ENCODE measurements at regions not wholly inside any gene's neighbourhood (a gene's known extent, or its start where the extent isn't known, plus 50 kb on each side); places are given as distances from the start of the nearest gene placed in this dataset.

GRCh38 chr10:28874210-28874609 is 196.9 kb downstream of the BAMBI start:
- no peaks in the 10 kb centered on the region for H3K4me1 ChIP-seq

GRCh38 chr10:28875549-28876081 is 198.3 kb downstream of the BAMBI start:
- H3K27me3 ChIP-seq (ENCODE audit: low read depth): no peaks in the 10 kb centered on the region
- ATAC-seq: no peak
- H3K4me3 ChIP-seq: no peak overlapping the region
- H3K27ac ChIP-seq: no peak overlapping the region
- H3K4me1 ChIP-seq: peaks cover 4% of the 10 kb centered on the region
- TF ChIP-seq, protein P1, sequence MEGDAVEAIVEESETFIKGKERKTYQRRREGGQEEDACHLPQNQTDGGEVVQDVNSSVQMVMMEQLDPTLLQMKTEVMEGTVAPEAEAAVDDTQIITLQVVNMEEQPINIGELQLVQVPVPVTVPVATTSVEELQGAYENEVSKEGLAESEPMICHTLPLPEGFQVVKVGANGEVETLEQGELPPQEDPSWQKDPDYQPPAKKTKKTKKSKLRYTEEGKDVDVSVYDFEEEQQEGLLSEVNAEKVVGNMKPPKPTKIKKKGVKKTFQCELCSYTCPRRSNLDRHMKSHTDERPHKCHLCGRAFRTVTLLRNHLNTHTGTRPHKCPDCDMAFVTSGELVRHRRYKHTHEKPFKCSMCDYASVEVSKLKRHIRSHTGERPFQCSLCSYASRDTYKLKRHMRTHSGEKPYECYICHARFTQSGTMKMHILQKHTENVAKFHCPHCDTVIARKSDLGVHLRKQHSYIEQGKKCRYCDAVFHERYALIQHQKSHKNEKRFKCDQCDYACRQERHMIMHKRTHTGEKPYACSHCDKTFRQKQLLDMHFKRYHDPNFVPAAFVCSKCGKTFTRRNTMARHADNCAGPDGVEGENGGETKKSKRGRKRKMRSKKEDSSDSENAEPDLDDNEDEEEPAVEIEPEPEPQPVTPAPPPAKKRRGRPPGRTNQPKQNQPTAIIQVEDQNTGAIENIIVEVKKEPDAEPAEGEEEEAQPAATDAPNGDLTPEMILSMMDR (IDR thresholded peaks at IDR 0.05): no peak
- intact Hi-C loops (cut with DNase I): no loop called here
- H3K9me3 ChIP-seq: no peaks in the 10 kb centered on the region
- no peaks in the 10 kb centered on the region for H3K36me3 ChIP-seq
- no peak for DNase-seq

More at GRCh38 chr10:28874210-28874609, 196.9 kb downstream of the BAMBI start:
- Histone ChIP-seq H3K36me3 (no peaks in the 10 kb centered on the region), H3K27ac (no peak overlapping the region), H3K9me3 (no peaks in the 10 kb centered on the region), H3K4me3 (no peak overlapping the region), H3K27me3 (ENCODE audit: low read depth) (no peaks in the 10 kb centered on the region)
- DNase-seq: no peak
- intact Hi-C loops (cut with DNase I): no loop called here
- TF ChIP-seq, protein P1 (IDR thresholded peaks at IDR 0.05): no peak
- no peak for ATAC-seq

DNA sequence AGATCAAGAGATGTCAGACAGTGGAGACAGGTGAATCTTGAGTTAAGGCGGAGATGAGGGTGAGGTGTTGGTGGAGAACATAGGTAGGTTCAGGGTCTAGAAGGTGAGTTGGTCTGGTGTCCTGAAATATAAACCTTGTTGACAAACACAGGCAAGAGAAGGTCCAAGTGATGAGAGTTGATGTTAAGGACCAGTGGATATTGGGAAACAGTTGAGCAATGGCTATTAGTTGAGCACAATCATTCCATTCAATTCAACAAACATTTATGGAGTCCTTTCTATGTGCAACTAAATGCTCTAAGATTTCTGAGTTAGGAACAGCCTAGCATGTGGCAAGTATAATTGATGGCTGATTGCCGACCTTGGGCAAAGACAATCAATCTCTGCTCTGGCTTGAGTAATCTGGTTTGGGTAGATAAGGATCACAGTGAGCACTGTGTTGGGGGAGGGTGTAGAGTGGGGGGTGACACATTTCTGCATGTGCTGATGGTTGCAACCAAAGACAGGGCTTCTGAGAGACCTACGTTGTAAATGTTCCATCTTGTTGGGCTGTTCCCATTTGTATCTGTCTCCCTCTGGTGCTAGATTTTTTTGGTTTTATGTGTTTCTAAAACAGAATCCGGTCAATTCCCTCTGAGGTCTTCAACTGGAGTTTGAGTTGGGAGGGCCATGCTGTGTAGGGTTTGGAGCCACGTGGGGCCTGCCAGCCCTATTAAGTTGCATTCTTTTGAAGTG is 201.1 kb downstream of the BAMBI start:
- Histone ChIP-seq H3K36me3 (no peaks in the 10 kb centered on the region), H3K9me3 (no peaks in the 10 kb centered on the region), H3K27ac (no peak overlapping the region), H3K27me3 (ENCODE audit: low read depth) (no peaks in the 10 kb centered on the region), H3K4me3 (no peak overlapping the region), H3K4me1 (peaks cover 15% of the 10 kb centered on the region)
- TF ChIP-seq, protein P1 (IDR thresholded peaks at IDR 0.05): no peak
- no peak for ATAC-seq
- no peak for DNase-seq
- intact Hi-C loops (cut with DNase I): no loop called here

DNA sequence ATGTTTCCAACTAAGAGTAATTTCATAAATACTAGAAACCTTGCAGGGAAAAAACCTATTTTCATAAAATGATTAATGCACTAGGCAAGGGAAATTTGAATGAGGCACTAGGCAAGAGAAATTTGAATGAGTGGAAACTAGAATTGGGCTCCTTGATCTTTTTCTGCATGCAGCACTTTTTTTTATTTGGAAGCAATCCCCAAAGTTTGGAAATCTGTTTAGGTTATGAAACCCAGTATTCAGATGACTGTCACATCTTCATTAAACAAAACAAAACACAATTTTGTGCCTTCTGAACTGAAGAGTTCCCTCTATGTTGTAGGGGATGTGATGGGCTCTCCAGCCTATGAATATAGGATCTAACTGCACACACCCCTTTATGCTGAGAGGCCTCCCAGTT is 201.9 kb downstream of the BAMBI start:
- intact Hi-C loops (cut with DNase I): no loop called here
- Histone ChIP-seq H3K4me1 (peaks cover 15% of the 10 kb centered on the region), H3K36me3 (no peaks in the 10 kb centered on the region), H3K27ac (peak overlapping the region; percentile 46), H3K27me3 (ENCODE audit: low read depth) (no peaks in the 10 kb centered on the region), H3K9me3 (no peaks in the 10 kb centered on the region), H3K4me3 (no peak overlapping the region)
- TF ChIP-seq, protein P1 (IDR thresholded peaks at IDR 0.05): no peak
- ATAC-seq (no peak), DNase-seq (no peak)

DNA sequence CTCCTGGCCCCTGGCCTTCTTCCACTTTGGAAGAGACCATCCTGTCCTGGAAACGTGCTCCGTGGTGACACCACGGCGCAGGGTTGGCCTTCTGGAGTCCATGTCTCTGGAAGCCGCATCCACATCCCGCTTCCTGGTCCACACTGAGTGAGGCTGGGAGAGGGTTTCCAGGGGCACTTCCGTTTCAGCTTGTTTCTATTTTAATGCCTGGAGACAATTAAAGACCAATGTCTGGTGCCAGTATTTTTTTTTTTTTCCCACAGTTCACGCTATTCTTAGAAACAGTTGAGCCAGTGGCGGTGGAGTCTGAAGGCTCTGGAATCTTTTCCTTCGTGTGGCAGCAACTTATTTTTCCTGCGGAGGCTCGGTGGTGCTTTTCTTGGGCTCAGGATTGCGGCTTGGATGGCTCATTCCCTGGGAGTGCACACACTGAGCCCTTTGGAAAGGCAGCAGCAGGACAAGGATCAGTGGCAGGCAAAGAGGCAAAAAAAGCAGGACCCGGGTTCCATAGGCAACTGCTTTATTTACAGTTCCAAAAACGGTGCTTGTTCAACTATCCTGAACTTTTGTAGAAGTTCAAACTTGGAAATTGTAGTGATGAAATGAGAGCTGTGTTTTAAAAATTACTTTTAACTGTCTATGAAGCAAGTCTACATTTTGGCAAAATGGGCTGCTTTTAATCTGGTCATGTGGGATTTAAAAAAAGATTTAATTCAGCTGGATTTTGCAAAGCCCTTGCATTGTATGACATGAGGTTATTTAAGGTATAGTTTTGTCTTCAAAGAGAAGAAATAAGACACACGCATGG is 202.8 kb downstream of the BAMBI start:
- TF ChIP-seq, protein P1 (IDR thresholded peaks at IDR 0.05): no peak
- intact Hi-C loops (cut with DNase I): no loop called here
- peaks cover 15% of the 10 kb centered on the region for H3K4me1 ChIP-seq
- H3K9me3 ChIP-seq: no peaks in the 10 kb centered on the region
- H3K4me3 ChIP-seq: no peak overlapping the region
- H3K27ac ChIP-seq: peak overlapping the region; percentile 46
- no peaks in the 10 kb centered on the region for H3K27me3 ChIP-seq (ENCODE audit: low read depth)
- H3K36me3 ChIP-seq: no peaks in the 10 kb centered on the region
- ATAC-seq (no peak), DNase-seq (no peak)
